Neural cell (in vitro differentiated cells): ENCODE measurements at regions not wholly inside any gene's neighbourhood (a gene's known extent, or its start where the extent isn't known, plus 50 kb on each side); places are given as distances from the start of the nearest gene placed in this dataset.

Experiments
- H2AFZ ChIP-seq: fragments of 200-600, 300-800 bp; sonication (generic), shearing (Covaris generic); 2 replicates; pipeline ENCODE4 v1.6.0; 2014; ENCODE audit warnings: low read depth, mild to moderate bottlenecking, antibody characterized with exemption, low read length, moderate library complexity
- H3F3A ChIP-seq: fragments of 200-600 bp; shearing (Covaris generic); 2 replicates; pipeline ENCODE4 v1.6.1; 2016; ENCODE audit warnings: mild to moderate bottlenecking, moderate library complexity, mixed read lengths, antibody characterized with exemption, low read length; ENCODE audit not compliant: insufficient read depth, poor library complexity, severe bottlenecking
- H3K27ac ChIP-seq: fragments of 200-600, 300-800 bp; sonication (generic), shearing (Covaris generic); 2 replicates; pipeline ENCODE4 v1.5.1; 2014; ENCODE audit warnings: mild to moderate bottlenecking, low read length, moderate library complexity
- H3K27me3 ChIP-seq: fragments of 300-800, 200-600 bp; sonication (generic), shearing (Covaris generic); 2 replicates; pipeline ENCODE4 v1.6.0; 2014; ENCODE audit warnings: mild to moderate bottlenecking, low read depth, low read length, moderate library complexity; ENCODE audit not compliant: insufficient read depth
- H3K36me3 ChIP-seq: fragments of 300-800, 200-600 bp; sonication (generic), shearing (Covaris generic); 2 replicates; pipeline ENCODE4 v1.5.1; 2014; ENCODE audit warnings: mild to moderate bottlenecking, antibody characterized with exemption, low read length, moderate library complexity; ENCODE audit not compliant: insufficient read depth
- H3K4me2 ChIP-seq: fragments of 300-800, 200-600 bp; sonication (generic), shearing (Covaris generic); 2 replicates; pipeline ENCODE4 v1.6.0; 2014; ENCODE audit warnings: mild to moderate bottlenecking, low read length
- H3K4me3 ChIP-seq: fragments of 300-800, 200-600 bp; sonication (generic), shearing (Covaris generic); 2 replicates; pipeline ENCODE4 v1.5.1; 2014; ENCODE audit warnings: mild to moderate bottlenecking, low read length, moderate library complexity
- H3K79me2 ChIP-seq: fragments of 200-600 bp; shearing (Covaris generic); replicated peaks from 2 replicates; pipeline ENCODE4 v1.6.0; 2014; ENCODE audit warnings: mild to moderate bottlenecking, low read length, moderate library complexity; ENCODE audit not compliant: insufficient read depth
- H3K9ac ChIP-seq: fragments of 300-800, 200-600 bp; sonication (generic), shearing (Covaris generic); 2 replicates; pipeline ENCODE4 v1.6.1; 2016; ENCODE audit warnings: mild to moderate bottlenecking, low read length, mixed read lengths
- H3K9me2 ChIP-seq: fragments of 200-600 bp; shearing (Covaris generic); 2 replicates; pipeline ENCODE4 v1.6.1; 2016; ENCODE audit warnings: mild to moderate bottlenecking, low read length, mixed read lengths; ENCODE audit not compliant: insufficient read depth
- H3K9me3 ChIP-seq: fragments of 200-600, 300-800 bp; sonication (generic), shearing (Covaris generic); 2 replicates; pipeline ENCODE4 v1.6.1; 2016; ENCODE audit warnings: mild to moderate bottlenecking, mixed run types, low read length, moderate library complexity, mixed read lengths
- H4K20me1 ChIP-seq: fragments of 200-600 bp; shearing (Covaris generic); 2 replicates; pipeline ENCODE4 v1.6.1; 2016; ENCODE audit warnings: mild to moderate bottlenecking, mixed run types; ENCODE audit not compliant: insufficient read depth
- EP300 ChIP-seq: fragments of 450-650 bp; conservative IDR thresholded peaks from 2 replicates; pipeline ENCODE4 v1.6.1; 2014; ENCODE audit warnings: antibody characterized with exemption, mild to moderate bottlenecking, moderate library complexity; ENCODE audit not compliant: poor library complexity, severe bottlenecking
- EZH2 ChIP-seq: fragments of 200-600, 300-800 bp; shearing (Covaris generic), sonication (generic); IDR thresholded peaks from 2 replicates; pipeline ENCODE4 v1.6.1; 2014; ENCODE audit warnings: antibody characterized with exemption, low read length, borderline replicate concordance, mild to moderate bottlenecking; ENCODE audit not compliant: insufficient read depth, poor library complexity, severe bottlenecking
- MXI1 ChIP-seq: fragments of 450-650 bp; conservative IDR thresholded peaks from 2 replicates; pipeline ENCODE4 v1.6.1; 2014; ENCODE audit warnings: antibody characterized with exemption, mild to moderate bottlenecking; ENCODE audit not compliant: poor library complexity, severe bottlenecking
- POLR2AphosphoS5 ChIP-seq: IDR thresholded peaks from 2 replicates; pipeline ENCODE4 v1.6.1; 2012
- RAD21 ChIP-seq: fragments of 450-650 bp; conservative IDR thresholded peaks from 2 replicates; pipeline ENCODE4 v1.6.1; 2014; ENCODE audit warnings: antibody characterized with exemption, mild to moderate bottlenecking, moderate library complexity
- SMC3 ChIP-seq: fragments of 450-650 bp; conservative IDR thresholded peaks from 2 replicates; pipeline ENCODE4 v1.6.1; 2014; ENCODE audit warnings: antibody characterized with exemption, mild to moderate bottlenecking, moderate library complexity; ENCODE audit not compliant: poor library complexity
- TAF1 ChIP-seq: IDR thresholded peaks from 2 replicates; pipeline ENCODE4 v1.6.1; 2012; ENCODE audit warnings: low read depth
- TF ChIP-seq, protein P1 (sequence below): fragments of 450-650 bp; IDR thresholded peaks from 2 replicates; pipeline ENCODE4 v1.5.1; 2014; ENCODE audit warnings: antibody characterized with exemption, mild to moderate bottlenecking, moderate library complexity; ENCODE audit not compliant: poor library complexity, severe bottlenecking
- TF ChIP-seq, protein P2 (sequence below): IDR thresholded peaks from 2 replicates; pipeline ENCODE4 v1.6.1; 2012; ENCODE audit warnings: borderline replicate concordance

DNA sequence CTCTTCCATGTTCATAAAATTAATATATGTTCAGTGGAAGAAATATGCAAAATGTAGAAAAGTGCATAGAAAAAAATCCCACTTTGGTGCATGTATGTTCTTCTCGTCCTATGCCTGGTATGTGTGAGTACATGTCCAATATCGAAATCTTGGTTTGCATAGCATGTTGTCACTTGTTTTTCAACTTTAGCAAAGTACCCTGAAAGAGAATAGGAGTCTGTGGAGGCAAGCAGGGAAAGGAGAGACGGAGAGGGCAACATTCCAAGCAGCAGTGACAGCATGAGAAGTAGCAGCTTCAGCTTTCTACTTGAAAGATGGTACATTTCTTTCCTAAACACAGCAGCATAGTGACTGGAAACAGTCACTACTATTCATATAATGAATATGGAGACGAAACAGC, 56.8 kb upstream of the CACNA2D3 start:
- Histone ChIP-seq H3K4me2 (no peak overlapping the region), H3K27me3 (no peaks in the 10 kb centered on the region), H3K27ac (no peak overlapping the region), H4K20me1 (no peaks in the 10 kb centered on the region), H3K9ac (no peak overlapping the region), H3K4me3 (no peak overlapping the region), H3K79me2 (no peaks in the 10 kb centered on the region), H3F3A (no peaks in the 10 kb centered on the region), H3K36me3 (no peaks in the 10 kb centered on the region), H2AFZ (no peak overlapping the region), H3K9me2 (no peaks in the 10 kb centered on the region), H3K9me3 (peaks cover 6% of the 10 kb centered on the region)
- TF ChIP-seq TAF1, result no peak
- TF ChIP-seq RAD21, result no peak

- H2AFZ ChIP-seq, result no peak overlapping the region
- TF ChIP-seq EP300, result no peak
- no peak for TF ChIP-seq EZH2
- no peak for TF ChIP-seq RAD21
- no peak for TF ChIP-seq SMC3
- TF ChIP-seq TAF1, result no peak
- no peak for TF ChIP-seq MXI1
- TF ChIP-seq, protein P1, sequence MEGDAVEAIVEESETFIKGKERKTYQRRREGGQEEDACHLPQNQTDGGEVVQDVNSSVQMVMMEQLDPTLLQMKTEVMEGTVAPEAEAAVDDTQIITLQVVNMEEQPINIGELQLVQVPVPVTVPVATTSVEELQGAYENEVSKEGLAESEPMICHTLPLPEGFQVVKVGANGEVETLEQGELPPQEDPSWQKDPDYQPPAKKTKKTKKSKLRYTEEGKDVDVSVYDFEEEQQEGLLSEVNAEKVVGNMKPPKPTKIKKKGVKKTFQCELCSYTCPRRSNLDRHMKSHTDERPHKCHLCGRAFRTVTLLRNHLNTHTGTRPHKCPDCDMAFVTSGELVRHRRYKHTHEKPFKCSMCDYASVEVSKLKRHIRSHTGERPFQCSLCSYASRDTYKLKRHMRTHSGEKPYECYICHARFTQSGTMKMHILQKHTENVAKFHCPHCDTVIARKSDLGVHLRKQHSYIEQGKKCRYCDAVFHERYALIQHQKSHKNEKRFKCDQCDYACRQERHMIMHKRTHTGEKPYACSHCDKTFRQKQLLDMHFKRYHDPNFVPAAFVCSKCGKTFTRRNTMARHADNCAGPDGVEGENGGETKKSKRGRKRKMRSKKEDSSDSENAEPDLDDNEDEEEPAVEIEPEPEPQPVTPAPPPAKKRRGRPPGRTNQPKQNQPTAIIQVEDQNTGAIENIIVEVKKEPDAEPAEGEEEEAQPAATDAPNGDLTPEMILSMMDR, result no peak
- TF ChIP-seq, protein P2, sequence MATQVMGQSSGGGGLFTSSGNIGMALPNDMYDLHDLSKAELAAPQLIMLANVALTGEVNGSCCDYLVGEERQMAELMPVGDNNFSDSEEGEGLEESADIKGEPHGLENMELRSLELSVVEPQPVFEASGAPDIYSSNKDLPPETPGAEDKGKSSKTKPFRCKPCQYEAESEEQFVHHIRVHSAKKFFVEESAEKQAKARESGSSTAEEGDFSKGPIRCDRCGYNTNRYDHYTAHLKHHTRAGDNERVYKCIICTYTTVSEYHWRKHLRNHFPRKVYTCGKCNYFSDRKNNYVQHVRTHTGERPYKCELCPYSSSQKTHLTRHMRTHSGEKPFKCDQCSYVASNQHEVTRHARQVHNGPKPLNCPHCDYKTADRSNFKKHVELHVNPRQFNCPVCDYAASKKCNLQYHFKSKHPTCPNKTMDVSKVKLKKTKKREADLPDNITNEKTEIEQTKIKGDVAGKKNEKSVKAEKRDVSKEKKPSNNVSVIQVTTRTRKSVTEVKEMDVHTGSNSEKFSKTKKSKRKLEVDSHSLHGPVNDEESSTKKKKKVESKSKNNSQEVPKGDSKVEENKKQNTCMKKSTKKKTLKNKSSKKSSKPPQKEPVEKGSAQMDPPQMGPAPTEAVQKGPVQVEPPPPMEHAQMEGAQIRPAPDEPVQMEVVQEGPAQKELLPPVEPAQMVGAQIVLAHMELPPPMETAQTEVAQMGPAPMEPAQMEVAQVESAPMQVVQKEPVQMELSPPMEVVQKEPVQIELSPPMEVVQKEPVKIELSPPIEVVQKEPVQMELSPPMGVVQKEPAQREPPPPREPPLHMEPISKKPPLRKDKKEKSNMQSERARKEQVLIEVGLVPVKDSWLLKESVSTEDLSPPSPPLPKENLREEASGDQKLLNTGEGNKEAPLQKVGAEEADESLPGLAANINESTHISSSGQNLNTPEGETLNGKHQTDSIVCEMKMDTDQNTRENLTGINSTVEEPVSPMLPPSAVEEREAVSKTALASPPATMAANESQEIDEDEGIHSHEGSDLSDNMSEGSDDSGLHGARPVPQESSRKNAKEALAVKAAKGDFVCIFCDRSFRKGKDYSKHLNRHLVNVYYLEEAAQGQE, result no peak
- no peak for TF ChIP-seq POLR2AphosphoS5
These were observed 57.2 kb upstream of the CACNA2D3 start for GRCh38 chr3:54065140-54065539.

GRCh38 chr3:54064486-54064885, 57.9 kb upstream of the CACNA2D3 start:
- H3K27me3 ChIP-seq, result no peaks in the 10 kb centered on the region
- no peaks in the 10 kb centered on the region for H3K9me3 ChIP-seq
- no peaks in the 10 kb centered on the region for H4K20me1 ChIP-seq
- no peaks in the 10 kb centered on the region for H3K36me3 ChIP-seq
- no peak overlapping the region for H3K27ac ChIP-seq
- H3K79me2 ChIP-seq, result no peaks in the 10 kb centered on the region
- H3K9ac ChIP-seq, result no peak overlapping the region
- no peaks in the 10 kb centered on the region for H3F3A ChIP-seq
- H3K4me2 ChIP-seq, result no peak overlapping the region
- H3K9me2 ChIP-seq, result no peaks in the 10 kb centered on the region
- TF ChIP-seq EZH2, result no peak
- no peak for TF ChIP-seq POLR2AphosphoS5
- TF ChIP-seq TAF1, result no peak
- no peak for TF ChIP-seq EP300
- TF ChIP-seq MXI1, result no peak
- no peak for TF ChIP-seq RAD21
- TF ChIP-seq, protein P2, result no peak
- TF ChIP-seq, protein P1, result no peak
- no peak for TF ChIP-seq SMC3
- H2AFZ ChIP-seq, result no peak overlapping the region
- H3K4me3 ChIP-seq, result no peak overlapping the region

More at GRCh38 chr3:54065140-54065539, 57.2 kb upstream of the CACNA2D3 start:
- no peaks in the 10 kb centered on the region for H3K27me3 ChIP-seq
- H3K4me3 ChIP-seq, result no peak overlapping the region
- H3K36me3 ChIP-seq, result no peaks in the 10 kb centered on the region
- no peaks in the 10 kb centered on the region for H3F3A ChIP-seq
- H3K9me2 ChIP-seq, result no peaks in the 10 kb centered on the region
- peaks cover 2% of the 10 kb centered on the region for H3K9me3 ChIP-seq
- no peak overlapping the region for H3K27ac ChIP-seq
- no peaks in the 10 kb centered on the region for H4K20me1 ChIP-seq
- H3K79me2 ChIP-seq, result no peaks in the 10 kb centered on the region
- no peak overlapping the region for H3K4me2 ChIP-seq
- no peak overlapping the region for H3K9ac ChIP-seq
